ENCODE measurements at regions not wholly inside any gene's neighbourhood (a gene's known extent, or its start where the extent isn't known, plus 50 kb on each side); places are given as distances from the start of the nearest gene placed in this dataset.
"Not testable (repeated sequence)": the region's sequence is repeated elsewhere in the genome, so short reads cannot be mapped to it uniquely, and the experiment has no call there.

DNA sequence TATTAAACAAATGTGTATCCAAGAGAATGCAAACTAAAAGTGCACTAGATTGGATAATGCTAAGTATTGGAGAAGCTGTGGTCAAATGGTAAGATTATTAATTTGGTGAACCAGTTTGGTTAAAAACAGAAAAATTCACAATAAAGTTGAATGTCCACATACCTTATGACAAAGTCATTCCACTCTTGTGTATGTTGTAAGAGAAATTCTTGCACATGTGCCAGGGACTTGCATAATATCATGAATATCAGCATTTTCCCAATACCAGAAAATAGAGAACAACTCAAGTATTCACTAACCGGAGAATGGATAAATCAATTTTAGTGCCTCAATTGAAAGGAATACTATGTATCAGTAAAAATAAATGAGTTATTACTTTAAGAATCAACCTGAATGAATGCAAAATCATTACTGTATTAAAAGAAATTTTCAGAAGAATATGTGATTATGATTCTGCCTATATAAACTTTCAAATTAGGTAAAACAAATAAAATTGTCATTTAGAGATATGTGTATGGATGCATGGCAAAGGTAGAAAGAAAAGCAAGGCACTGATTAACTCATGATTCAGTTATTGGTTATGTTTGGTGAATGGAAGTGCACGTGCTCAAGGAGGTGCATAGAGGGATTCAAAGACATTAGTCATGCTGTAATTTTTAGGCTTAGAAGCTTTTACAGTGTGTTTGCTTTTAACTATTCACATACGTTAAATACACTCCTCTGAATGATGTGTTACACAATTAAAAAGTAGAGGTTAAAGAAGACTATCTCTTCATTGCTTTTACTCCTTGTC lies 217.4 kb upstream of the KCNK2 start:
- no peak for DNase-seq

DNA sequence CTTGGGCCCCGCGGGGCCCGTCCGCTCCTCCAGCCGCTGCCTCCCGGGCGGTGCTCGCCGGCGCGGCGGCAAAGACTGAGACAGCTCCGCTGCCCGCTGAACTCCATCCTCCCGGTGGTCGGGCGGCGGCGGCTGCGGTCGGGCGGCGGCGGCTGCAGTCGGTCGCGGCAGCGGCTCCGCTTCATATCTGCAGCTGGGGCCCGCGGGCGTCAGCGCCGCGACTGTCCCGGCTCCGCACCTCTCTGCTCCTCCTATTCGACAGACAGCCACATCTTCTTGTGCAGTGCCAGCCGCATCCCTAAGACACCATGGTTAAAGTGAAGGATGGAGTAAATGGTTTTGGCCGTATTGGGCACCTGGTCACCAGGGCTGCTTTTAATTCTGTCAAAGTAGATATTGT lies 212.1 kb upstream of the KCNK2 start:
- DNase-seq: not testable (repeated sequence)

GRCh38 chr1:214880956-214881355 lies 201.6 kb upstream of the KCNK2 start:
- no peak for DNase-seq

DNA sequence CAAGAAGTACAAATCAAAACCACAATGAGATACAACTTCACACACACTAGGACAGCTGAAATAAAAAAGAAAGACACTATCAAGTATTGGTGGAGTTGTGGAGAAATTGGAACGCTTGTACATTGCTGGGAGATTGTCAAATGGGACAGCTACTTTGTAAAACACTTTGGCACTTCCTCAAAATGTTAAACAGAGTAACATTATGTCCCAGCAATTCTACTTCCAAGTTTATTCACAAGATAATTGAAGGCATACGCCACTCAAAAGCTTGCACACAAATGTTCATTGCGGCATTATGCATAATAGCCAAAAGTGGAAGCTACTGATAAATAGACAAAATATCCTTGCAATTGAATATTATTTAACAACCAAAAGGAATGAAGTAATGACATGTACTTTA lies 199.9 kb upstream of the KCNK2 start:
- no peak for DNase-seq

GRCh38 chr1:214895011-214895600 lies 187.4 kb upstream of the KCNK2 start:
- DNase-seq: no peak

DNA sequence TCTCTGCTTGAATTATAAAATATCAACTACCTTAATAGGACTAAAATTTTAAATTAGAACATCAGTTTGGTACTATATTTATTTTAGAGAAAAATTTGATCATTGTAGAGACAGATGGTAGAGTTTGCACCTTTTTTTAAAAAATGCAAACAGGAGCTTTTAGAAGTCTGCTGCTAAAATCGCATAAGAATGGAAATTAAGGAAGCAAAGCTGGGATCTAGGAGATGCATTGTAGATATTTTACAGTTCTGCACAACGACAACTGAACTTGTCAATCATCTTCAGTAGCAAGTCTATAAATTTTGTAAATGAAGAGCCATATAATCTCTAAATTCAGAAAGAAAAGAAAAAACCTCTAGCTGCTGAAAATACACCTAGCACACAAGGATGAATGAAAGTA lies 185.6 kb upstream of the KCNK2 start:
- DNase-seq: no peak

- no peak for DNase-seq
These were observed 185.0 kb upstream of the KCNK2 start for GRCh38 chr1:214897581-214897980.

DNA sequence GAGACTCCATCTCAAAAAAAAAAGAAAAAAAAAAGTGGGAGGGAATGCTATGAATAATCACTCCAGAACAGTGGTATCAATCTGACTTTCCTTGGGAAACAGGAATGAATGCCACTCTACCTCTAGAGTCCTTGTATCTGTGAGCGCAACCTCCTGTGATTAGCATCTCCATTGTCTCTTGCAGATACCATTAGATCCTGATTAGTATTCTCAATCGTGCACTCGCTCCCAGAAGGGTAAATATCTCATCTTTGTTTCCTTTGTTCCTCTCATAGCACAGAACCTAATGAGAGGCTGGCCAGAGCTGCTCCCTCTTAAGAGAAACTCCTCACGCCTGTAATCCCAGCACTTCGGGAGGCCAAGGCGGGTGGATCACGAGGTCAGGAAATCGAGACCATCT lies 184.4 kb upstream of the KCNK2 start:
- DNase-seq: no peak

- no peak for DNase-seq
These were observed 183.8 kb upstream of the KCNK2 start for GRCh38 chr1:214898718-214899117.

DNA sequence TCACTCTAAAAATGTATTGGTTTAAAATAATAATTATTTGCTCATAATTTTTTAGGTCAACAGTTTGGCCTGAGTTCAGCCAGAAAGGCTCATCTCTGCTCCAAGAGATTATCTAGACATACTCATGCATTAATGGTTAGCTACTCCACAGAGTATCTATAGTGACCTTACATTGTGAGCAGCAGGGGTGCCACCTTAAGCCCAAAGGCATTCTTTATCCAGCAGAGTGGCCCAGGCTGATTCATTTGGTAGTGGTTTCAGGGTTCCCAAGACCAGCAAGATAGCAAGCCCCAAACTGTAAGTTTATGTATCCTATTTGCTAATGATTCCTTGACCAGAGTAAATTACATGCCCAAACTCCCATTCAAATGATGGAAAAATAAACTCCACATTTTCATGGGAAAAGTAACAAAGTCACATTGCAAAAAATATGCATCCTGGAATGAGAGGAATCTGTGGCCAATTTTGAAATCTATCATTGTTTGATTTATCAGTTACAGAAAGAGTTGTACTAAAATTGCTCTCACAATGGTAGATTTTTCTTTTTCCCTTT lies 182.6 kb upstream of the KCNK2 start:
- no peak for DNase-seq

DNA sequence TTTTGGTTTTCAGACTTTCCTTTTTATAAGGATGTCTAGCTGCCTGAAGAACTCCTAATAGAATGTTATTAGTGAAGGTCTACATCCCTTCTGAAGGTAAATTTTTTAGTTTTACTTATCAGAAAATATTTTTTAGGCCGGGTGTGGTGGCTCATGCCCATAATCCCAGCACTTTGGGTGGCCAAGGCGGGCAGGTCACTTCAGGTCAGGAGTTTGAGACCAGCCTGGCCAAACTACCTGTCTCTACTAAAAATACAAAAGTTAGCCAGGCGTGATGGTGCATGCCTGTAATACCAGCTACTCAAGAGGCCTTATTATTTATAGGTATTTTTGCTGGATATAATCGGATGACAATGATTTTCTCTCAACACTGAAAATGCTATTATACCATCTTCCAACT lies 181.9 kb upstream of the KCNK2 start:
- no peak for DNase-seq

- no peak for DNase-seq
These were observed 180.8 kb upstream of the KCNK2 start for GRCh38 chr1:214901718-214902117.

DNA sequence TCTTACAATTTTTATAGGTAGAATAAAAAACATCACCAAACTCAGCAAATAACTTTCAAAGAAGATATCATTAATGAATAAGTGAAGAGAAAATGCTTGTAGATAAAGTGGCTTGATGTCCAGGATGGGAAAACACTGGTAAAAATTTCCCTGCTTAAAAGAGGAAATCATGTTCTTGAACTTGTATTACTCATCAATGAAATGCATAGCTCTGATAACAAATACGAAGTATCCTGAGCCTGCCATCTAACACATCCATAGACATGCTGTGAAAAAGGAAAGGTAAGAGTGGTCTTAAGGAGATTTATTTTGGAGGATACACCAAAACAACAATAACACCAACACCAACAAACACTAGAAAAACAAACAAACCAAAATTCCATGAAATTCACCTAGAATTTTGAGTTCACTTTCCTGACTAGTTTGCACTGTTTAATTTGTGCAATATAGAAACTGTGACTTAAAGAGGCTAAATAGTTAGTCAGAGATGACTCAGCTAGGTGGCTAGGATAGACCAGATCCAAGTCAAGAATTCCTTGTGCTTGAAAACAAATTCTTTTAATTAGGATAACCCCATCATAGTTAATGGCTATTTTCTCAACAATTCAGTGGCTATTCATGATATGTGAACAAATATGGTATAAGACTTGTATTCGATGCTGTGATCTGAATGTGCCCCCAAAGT lies 179.8 kb upstream of the KCNK2 start:
- DNase-seq: no peak

GRCh38 chr1:214912127-214912526 lies 170.4 kb upstream of the KCNK2 start:
- no peak for DNase-seq

DNA sequence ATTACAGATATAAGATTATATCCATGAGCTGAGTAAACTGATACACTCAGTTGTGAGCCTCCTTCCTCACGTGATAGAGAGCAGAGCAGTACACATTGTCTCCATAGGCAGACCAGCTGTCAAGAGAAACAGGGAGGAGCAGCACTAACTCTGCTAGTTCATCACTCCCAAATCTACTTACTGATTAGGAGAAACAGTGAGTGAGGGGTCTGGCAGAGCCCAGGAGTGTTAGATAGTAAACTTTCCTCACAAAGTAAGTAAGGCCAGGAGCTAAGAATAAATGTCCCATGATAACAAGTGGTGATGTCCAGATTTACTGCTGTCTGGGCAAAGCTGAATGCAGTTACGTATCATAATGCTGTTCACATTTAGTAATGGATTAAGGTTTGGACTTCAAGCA lies 168.6 kb upstream of the KCNK2 start:
- no peak for DNase-seq

GRCh38 chr1:214917081-214917635 lies 165.4 kb upstream of the KCNK2 start:
- no peak for DNase-seq

GRCh38 chr1:214918745-214919144 lies 163.8 kb upstream of the KCNK2 start:
- DNase-seq: no peak

GRCh38 chr1:214920337-214920736 lies 162.2 kb upstream of the KCNK2 start:
- no peak for DNase-seq

DNA sequence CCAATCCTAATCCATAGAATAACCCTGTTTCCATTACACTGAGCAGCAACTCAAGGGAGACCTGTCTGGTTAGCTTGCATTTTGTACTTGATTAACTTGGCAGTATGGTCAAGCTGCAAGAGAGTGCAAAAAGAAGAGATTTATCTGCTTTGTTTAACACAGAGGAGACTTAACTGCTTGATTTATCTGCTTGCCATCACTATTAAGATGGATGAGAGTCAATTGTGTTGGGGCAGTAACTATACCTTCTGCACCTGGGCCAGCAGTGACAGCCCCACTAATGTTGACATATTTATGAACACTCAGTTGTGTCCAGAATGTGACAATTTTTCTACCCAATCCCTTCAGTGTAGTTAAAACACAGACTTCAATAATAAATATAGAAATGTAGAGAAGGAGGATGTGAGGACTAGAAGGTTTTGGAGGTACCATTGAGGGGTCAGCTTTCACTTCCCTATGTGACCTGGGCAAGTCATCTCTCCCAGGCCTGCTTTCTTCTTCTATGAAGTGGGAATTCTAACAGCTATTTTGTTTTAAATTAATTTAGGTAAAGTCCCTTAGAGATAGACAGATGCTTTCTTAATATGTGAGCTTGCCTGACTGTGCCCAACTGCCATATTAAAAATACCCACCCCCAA lies 159.1 kb upstream of the KCNK2 start:
- no peak for DNase-seq

GRCh38 chr1:214927796-214928195 lies 154.7 kb upstream of the KCNK2 start:
- no peak for DNase-seq

DNA sequence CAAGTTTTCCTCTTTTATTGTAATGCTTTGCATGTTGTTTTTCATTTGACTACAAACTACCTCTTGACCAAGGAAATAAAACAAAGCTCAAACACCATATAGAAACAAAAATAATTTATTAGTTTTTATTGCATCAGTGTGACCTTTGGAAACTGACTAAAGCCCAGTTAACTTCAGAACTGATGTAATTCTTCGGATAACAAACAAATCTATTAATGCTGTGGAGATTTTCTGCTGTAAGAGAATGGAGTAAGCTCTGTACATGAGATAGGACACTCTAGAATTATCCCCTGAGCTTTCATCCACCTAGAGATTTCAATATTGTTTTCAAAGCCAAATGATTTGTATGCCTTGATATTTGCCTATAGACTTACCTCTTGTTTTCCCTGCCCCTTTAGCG lies 154.0 kb upstream of the KCNK2 start:
- no peak for DNase-seq

- peak; percentile 51 for DNase-seq
These were observed 149.2 kb upstream of the KCNK2 start for GRCh38 chr1:214933375-214933774.

DNA sequence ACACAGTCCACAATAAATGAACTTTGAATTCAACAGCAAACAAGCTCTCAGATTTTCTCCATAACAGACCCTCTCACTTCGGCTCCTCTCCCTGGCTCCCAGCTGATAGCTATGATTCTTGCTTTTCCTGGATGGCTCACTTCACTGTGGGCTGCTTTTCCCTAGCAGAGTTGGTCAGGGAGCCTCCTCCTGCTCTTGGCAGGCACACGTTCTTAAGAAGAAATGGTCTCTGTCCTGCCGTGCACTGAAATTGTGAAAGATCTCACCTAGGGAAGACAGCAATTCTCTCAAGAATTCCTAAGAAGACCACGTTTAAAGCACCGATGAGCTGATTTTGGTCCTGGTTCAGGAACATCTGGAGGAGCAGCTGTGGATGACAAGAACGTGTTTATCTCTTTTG lies 148.5 kb upstream of the KCNK2 start:
- DNase-seq: no peak
